Right lung (tissue), 2 donors: ENCODE measurements at regions not wholly inside any gene's neighbourhood (a gene's known extent, or its start where the extent isn't known, plus 50 kb on each side); places are given as distances from the start of the nearest gene placed in this dataset.

Experiments
- DNase-seq, 2 donors: peaks; one replicate each; pipeline ENCODE4 v3.0.0-alpha.2; 2013

GRCh38 chr5:58255970-58256369, 203.9 kb downstream of the PLK2 start:
- DNase-seq = no peak

DNA sequence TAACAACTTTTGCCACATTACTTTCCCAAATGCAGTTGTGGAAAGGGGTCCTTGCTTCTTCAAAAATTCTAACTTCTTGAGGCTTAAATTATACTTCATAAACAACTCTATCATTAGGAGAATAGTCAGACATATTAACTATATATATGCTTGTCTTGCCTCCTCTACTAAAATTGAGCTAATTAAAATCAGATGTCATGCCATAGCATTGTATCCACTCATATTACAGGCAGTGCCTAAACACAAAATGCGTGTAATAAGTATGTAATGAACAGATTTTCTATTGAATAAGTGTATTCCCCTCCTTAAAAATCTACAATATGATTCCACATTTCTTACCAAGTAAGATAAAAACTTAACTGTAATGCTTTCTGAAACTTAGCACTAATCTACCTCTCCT, 204.5 kb downstream of the PLK2 start:
- no peak for DNase-seq

DNA sequence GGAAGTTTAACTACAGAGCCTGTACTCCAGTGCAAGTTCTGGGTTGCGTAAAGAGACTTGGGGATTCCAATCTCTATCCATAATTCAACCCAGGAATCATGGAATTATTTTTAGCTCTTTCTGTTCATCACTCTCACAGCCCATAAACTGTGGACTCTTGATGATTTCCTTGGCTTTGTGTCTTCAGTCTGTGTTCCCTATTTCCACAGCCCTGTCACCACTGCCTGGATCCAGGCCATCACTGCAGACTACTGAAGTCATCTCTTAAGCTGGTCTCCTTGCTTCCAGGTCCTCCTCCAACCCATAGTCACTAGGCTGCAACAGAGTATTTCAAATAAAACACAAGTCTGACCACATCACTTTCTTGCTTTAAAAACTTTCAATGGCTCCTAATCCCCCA, 211.7 kb downstream of the PLK2 start:
- no peak for DNase-seq

DNA sequence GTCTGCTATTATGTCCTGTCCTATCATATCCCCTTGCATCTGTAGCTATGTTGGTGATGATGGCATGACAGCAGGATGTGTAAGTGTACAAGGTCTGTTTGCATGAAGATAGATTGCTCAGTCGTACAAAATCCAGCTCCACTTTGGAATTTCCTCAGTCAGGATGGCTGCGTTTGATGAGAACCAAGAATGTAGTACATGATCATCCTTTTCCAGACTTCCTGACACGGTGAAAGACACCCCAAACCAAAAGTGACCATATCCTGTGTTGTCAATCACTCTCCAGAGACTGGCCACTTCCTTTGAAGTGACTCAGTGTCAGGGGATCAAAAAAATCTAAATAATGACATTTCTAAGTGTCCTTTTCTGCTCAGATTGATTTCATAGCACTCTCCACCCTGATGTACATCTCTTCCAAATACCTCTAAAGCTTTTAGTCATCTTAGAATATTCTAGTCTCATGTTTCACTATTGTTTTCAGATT, 213.4 kb downstream of the PLK2 start:
- DNase-seq = no peak

GRCh38 chr5:58245476-58245840, 214.4 kb downstream of the PLK2 start:
- DNase-seq = no peak

DNA sequence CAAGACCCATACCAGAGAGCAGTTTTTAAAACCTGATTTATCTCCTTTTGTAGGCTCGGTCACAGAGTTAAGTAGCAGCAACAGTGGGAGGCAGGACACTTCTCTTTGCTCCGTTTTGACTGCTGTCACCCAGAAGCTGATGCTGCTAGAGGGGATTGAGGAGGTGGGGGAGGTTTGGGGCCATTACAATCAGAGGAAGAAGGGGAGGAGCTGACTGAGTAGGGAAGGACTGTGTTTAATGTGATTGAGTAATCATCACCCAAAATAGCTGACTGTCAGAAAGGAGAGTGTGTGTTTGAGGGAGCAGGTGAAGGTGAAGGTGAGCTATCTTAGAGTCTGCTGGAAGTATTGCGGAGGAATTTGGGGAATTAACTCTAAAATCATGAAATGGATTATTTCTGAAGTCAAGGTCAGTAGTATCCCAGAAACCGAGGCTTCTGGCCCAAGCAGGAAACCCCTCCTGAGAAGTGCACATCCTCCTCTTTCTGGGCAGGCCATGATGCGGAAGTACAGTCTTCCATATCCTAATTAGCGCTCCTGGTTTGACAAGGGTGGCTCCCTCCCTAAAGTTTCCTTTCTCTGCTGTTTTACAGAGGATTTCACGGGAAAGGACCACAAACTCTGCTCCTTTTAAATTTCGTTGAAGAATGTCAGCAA, 214.9 kb downstream of the PLK2 start:
- DNase-seq = no peak

DNA sequence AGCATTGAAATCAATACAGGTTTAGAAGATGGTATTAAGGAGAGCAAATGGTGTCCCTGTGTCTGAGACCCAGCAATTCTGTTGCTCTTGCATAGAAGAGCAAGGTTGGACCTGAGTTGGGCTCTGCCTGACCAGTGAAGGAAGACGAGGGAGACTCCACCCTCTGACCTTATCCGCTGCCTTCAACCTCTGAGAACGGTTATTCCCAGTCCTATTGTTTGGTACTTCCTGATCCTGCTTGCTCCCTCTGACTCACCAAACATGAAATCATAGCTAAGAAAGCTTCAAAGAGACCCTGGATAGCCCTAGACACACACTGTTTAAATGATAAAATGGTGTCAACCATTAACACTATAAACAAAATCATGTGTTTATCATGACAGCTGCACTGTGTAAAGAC, 218.5 kb downstream of the PLK2 start:
- DNase-seq = no peak

DNA sequence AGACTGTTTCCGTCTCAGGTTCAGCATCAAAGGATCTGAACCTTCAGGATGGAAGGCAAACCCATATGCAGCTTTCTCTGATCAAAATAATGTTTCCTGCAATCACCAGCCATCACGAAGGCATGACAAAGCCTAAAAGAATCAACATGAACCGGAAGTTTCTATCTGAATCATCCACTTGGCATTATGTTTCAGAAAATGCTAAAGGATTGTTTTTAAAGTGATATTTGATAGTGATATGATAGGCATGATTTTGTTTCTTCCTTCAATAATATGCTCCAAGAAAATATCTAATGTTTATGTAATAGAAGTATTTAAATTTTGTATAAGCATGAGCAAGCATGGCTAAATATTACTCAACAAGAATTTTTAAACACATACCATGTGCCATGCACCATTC, 219.6 kb downstream of the PLK2 start:
- no peak for DNase-seq

DNA sequence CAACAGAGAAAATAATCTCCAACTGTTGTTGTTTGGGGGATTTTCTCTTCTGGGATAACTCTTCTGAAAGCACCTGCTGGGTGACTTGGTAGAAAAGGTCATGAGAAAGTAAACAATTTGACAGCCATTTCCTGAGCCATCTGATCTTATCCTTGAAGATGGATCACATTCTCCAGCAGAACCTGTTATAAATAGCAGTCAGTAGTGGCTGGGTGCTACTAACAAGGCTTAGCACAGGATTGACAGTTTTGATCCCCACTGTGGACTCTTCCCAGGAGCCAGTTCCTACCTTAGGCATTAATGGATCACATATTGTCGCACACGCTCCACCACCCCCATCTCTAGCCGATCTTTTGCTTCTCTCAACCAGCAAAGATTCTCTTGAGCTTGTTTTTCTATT, 220.2 kb downstream of the PLK2 start:
- no peak for DNase-seq

DNA sequence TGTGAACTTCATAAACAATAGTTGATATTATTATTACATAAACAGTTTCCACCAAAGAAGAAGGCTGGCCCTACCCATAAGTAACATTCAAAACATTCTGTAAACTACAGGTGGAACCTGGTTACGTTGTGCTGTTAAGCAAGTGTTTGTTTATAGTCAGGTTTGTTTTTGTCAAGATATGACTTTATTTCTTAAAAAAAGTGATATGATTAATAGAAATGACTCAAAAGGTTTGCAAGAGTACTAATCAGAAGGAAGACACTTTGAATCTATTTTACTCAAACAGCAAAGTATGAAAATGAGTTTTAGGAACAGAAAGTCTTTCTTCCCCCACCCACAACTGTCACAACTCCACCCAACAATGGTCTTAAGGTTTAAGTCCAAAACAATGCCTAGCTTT, 220.8 kb downstream of the PLK2 start:
- DNase-seq = no peak

DNA sequence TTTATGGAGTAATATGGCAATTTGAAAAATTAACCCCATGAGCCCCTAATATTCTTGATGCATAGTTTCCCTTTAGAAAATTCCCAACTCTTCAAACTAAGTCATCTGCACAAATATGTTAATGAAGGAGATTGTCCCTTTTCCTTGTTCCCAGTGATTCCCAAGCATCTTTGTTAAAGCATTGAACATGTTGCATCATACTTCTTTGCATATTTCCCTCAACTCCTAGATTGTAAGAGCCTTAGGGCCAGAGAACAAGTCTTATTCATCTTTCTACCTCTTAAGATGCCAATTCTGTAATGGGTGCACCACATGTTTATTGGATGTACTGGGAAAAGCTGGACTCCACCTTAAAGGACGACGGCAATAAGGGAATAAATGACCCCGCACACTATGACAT, 223.4 kb downstream of the PLK2 start:
- DNase-seq = no peak

- DNase-seq = peak; percentile 36 to 38
Measured at GRCh38 chr5:58235299-58235698, 224.6 kb downstream of the PLK2 start.

GRCh38 chr5:58232130-58232529, 227.8 kb downstream of the PLK2 start:
- no peak for DNase-seq

GRCh38 chr5:58231041-58231440, 228.8 kb downstream of the PLK2 start:
- no peak for DNase-seq

GRCh38 chr5:58228896-58229295, 231.0 kb downstream of the PLK2 start:
- DNase-seq = no peak

DNA sequence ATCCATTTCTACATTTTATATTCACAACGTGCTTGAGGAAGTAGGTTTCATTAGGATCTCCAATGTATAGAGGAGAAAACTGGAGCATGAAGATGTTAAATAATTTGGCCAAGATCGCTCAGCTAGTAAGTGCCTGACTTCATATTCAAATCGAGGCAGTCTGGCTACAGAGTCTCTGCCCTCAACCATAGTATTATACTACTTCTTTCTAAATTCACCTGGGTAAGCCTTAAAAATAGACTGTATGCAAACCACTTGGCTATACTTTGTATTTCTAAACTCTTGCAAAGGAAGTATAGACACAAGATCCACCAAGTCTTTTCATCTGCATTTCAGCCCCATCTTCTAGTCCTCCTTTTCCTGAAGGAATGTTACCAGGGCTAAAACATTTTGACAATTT, 232.0 kb downstream of the PLK2 start:
- no peak for DNase-seq

GRCh38 chr5:58224661-58225060, 235.2 kb downstream of the PLK2 start:
- no peak for DNase-seq

DNA sequence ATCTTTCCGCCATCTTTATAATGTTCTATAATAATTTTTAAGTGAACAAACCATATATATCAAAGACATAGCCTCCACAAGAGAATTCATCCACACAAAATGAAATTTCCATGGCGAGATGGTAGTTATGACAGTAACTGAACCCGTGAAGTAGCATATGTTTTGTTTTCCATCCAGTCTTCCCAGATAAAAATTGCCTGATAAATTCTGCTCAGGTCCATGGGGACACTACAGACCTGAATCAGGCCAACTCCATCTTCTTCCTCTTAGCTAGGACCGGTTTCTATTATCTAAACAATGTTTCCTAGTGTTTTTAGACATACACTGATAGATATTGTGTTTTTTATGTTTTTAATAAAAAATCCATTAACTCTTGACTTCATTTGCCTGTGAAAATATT, 235.7 kb downstream of the PLK2 start:
- DNase-seq = no peak

DNA sequence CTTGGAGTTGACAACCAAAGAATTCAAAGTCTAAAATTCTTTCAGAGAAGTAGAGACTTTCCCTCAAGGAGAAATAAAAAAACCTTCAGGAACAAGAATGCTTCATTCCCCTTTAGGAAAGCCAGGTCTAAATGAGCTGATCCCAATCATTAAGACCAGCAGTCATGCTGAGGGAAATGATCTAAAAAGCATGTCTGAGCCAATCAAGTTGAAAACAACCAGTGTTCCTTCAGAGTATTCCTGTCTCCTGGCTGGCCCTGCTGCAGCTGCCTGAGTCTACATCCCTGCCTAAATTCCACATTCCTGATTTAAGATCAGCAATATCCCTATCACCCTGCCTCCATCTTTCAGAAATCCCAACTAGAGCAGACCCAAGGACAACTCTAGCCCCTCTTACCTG, 244.5 kb downstream of the PLK2 start:
- DNase-seq = no peak

DNA sequence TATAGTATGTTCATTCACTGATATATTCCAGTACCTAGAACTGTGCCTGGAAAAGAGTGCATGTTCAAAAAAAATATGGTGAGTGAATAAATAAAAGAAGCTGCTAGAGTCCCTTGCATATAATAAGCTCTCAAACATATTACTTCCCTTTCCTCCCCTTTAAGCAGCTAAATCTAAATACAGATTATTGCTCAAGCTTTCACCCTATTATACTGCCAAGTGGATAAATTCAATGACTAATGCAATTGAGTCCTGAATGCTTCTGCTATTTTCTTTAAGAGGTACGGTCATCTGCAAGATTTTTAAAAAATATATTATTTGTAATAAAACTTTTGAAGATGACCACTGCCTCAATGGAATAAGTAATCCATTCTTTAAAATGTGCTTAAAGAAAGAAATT, 248.4 kb downstream of the PLK2 start:
- no peak for DNase-seq

GRCh38 chr5:58208674-58209073, 251.2 kb downstream of the PLK2 start:
- no peak for DNase-seq

GRCh38 chr5:58207076-58207475, 252.8 kb downstream of the PLK2 start:
- DNase-seq = no peak

DNA sequence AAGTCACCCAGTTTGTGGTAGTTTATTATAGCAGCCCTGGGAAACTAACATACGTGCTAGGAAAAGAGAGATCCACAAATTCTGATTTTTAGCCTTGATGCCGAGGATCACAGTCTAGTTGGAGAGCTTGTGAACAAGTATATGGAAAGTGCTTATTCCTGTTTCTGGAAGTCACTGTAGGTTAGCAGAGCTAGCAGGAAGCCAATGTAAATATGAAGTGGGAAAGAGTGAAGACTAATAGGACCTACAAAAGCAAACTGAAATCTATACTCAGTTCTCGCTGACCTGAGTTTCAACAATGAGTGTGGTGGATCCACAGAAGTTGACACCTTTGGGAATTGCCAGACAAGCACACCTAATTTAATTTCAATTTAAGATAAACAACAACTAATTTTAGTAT, 254.9 kb downstream of the PLK2 start:
- no peak for DNase-seq

GRCh38 chr5:58202941-58203444, 256.9 kb downstream of the PLK2 start:
- DNase-seq = no peak
